ENCODE measurements at regions not wholly inside any gene's neighbourhood (a gene's known extent, or its start where the extent isn't known, plus 50 kb on each side); places are given as distances from the start of the nearest gene placed in this dataset.
A peak's percentile ranks its signal among the peaks of the same experiment; 100 is the strongest.

DNA sequence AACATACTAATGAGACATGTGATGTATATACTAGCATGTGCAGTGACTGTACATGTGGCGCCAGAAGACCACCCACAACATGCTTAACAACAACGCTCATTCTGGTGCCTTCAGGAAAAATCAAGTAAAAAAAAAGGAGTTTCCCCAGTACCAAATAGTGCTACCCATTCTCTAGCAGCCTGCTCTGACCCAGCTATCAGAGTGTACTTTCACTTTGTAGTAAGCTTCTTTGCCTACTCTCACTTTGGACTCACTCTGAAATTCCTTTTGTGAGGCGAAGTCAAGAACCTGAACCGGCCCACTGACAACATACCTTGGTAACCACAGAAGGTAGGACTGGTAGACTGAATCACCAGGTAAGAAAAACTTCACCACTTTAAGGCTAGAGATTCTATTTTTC lies 1100.0 kb downstream of the GRIK2 start:
- Histone ChIP-seq H2BK120ac (ENCODE audit: low read depth, low read length) (no peak overlapping the region), H2AFZ (ENCODE audit: low read depth, low read length) (no peak overlapping the region), H3K36me3 (ENCODE audit: control insufficient read depth in 1 of 2, insufficient read depth in 2 of 2, low read depth in 1 of 2, low read length in 2 of 2) (no peaks in the 10 kb centered on the region), H3K4me2 (ENCODE audit: low read length, poor library complexity, severe bottlenecking) (no peak overlapping the region), H3K9ac (ENCODE audit: low read length) (no peak overlapping the region), H2AK5ac (ENCODE audit: low read length, severe bottlenecking) (no peak overlapping the region), H3K23ac (ENCODE audit: low read length in 2 of 2) (no peak overlapping the region), H3K9me3 (ENCODE audit: control insufficient read depth, low read length) (peaks cover 6% of the 10 kb centered on the region), H3K14ac (ENCODE audit: low read length in 2 of 2) (no peak overlapping the region), H3K18ac (ENCODE audit: low read depth in 1 of 2, low read length in 2 of 2) (no peak overlapping the region), H4K8ac (ENCODE audit: low read length) (no peak overlapping the region), H3K4me3 (ENCODE audit: insufficient read depth in 1 of 2, low read depth in 1 of 2, low read length in 2 of 2) (no peak overlapping the region), H3K27ac (ENCODE audit: low read length, poor library complexity, severe bottlenecking) (no peak overlapping the region), H3K79me1 (replicated peaks; ENCODE audit: low read length, poor library complexity, severe bottlenecking) (no peaks in the 10 kb centered on the region), H2BK15ac (ENCODE audit: low read depth, poor library complexity, severe bottlenecking) (no peak overlapping the region), H3K4me1 (ENCODE audit: control insufficient read depth, insufficient read depth, low read depth, low read length) (no peaks in the 10 kb centered on the region), H4K91ac (ENCODE audit: low read length) (no peak overlapping the region), H2BK12ac (ENCODE audit: low read length in 2 of 2) (no peak overlapping the region), H2BK5ac (ENCODE audit: low read depth, low read length, poor library complexity, severe bottlenecking) (no peak overlapping the region), H3K4ac (ENCODE audit: low read depth in 1 of 2, low read length in 2 of 2) (no peak overlapping the region), H3K27me3 (ENCODE audit: control insufficient read depth in 1 of 2, insufficient read depth in 1 of 2, low read length in 2 of 2) (no peaks in the 10 kb centered on the region)
- 96% methylated on average over 4 of the region's 4 CpGs for WGBS
- no peak for DNase-seq

DNA sequence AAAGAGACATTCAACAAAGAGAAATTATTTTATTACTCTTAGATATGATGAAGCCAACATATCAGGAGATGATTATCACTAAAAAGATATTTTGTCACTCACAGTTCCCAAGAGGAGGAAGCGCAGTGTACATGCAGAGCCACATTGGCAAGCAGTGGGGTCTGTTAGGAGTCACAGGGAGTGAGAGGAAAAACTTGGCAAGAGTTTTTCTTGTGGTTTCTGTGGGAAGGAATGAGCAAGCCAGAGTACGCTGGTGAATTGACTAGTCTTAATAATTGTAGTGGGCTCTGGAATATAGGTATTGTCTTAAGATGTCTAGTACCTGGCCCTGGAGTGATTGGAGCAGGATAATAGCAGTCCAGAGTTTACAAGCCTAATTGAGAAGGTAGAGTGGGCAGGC lies 1095.2 kb downstream of the GRIK2 start:
- H2AK5ac ChIP-seq (ENCODE audit: low read length, severe bottlenecking), result no peak overlapping the region
- H3K27me3 ChIP-seq (ENCODE audit: control insufficient read depth in 1 of 2, insufficient read depth in 1 of 2, low read length in 2 of 2), result no peaks in the 10 kb centered on the region
- WGBS, result 74% methylated on average over 2 of the region's 2 CpGs

DNA sequence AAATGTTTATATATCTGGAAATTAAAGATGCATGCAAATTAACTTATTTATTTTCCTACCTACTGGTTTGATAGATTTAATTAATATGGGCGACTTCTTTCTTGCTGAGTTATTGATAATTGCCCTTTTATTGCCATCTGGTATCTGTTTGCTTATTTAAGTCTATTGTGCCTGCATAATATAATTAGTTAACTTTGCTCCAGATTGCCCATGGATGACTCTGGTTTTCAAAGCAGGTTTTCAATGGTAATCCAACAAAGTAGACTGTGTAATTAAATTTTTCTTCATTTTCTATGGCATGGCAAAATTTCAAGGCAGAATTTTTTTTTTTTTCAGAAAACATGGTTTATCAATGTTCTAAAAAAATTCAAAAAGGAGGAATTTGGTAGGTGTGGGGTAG lies 1092.0 kb downstream of the GRIK2 start:
- H2AFZ ChIP-seq (ENCODE audit: low read depth, low read length), result no peak overlapping the region
- WGBS, result no CpG with 5 or more reads among the region's 1 CpG
- H2BK15ac ChIP-seq (ENCODE audit: low read depth, poor library complexity, severe bottlenecking), result no peak overlapping the region

More for the DNA sequence above, 1095.2 kb downstream of the GRIK2 start:
- Histone ChIP-seq H2BK12ac (ENCODE audit: low read length in 2 of 2) (no peak overlapping the region), H3K18ac (ENCODE audit: low read depth in 1 of 2, low read length in 2 of 2) (no peak overlapping the region), H3K4me3 (ENCODE audit: insufficient read depth in 1 of 2, low read depth in 1 of 2, low read length in 2 of 2) (no peak overlapping the region), H4K91ac (ENCODE audit: low read length) (no peak overlapping the region), H3K4me2 (ENCODE audit: low read length, poor library complexity, severe bottlenecking) (no peak overlapping the region), H4K8ac (ENCODE audit: low read length) (no peak overlapping the region), H3K23ac (ENCODE audit: low read length in 2 of 2) (no peak overlapping the region), H3K79me1 (replicated peaks; ENCODE audit: low read length, poor library complexity, severe bottlenecking) (no peaks in the 10 kb centered on the region), H2AFZ (ENCODE audit: low read depth, low read length) (no peak overlapping the region), H3K36me3 (ENCODE audit: control insufficient read depth in 1 of 2, insufficient read depth in 2 of 2, low read depth in 1 of 2, low read length in 2 of 2) (no peaks in the 10 kb centered on the region), H2BK120ac (ENCODE audit: low read depth, low read length) (no peak overlapping the region), H3K4ac (ENCODE audit: low read depth in 1 of 2, low read length in 2 of 2) (no peak overlapping the region), H3K14ac (ENCODE audit: low read length in 2 of 2) (no peak overlapping the region), H3K27ac (ENCODE audit: low read length, poor library complexity, severe bottlenecking) (no peak overlapping the region), H2BK15ac (ENCODE audit: low read depth, poor library complexity, severe bottlenecking) (no peak overlapping the region), H3K4me1 (ENCODE audit: control insufficient read depth, insufficient read depth, low read depth, low read length) (no peaks in the 10 kb centered on the region), H3K9ac (ENCODE audit: low read length) (no peak overlapping the region), H2BK5ac (ENCODE audit: low read depth, low read length, poor library complexity, severe bottlenecking) (no peak overlapping the region), H3K9me3 (ENCODE audit: control insufficient read depth, low read length) (peaks cover 3% of the 10 kb centered on the region)
- peak; percentile 36 for DNase-seq

DNA sequence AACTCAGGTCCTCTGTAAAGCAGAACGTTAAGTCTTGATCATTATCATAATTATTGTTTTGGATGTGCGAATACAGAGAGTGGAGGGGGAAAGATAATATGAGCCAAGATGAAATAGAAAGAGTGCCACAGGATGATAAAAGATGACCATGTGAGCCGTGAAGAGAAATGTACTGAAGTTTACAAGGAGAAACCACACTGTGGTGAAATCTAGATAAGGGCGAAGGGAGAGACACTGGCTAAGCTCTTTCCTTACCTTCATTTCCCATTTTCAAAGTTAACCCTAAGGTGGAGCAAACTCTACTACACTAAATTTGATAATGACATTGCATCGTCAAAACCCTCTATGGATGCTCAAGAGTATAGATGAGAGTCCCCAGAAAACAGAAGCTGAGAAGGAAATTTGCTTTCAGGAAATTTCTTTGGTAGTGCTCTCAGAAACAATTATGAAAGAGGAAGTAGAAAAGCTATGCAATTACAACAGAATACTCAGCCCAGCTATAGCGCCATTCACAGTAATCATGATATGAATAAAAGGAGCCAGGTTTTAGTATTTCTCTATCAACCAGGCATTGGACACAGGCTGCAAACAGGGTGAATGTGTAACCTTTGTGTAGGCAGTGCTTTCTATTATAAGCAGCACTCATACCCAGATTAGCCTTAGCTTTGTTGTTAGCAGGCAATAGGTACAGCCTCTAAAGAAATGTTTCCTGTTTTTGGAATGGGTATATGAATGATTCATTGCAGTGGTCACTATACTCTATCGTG lies 1080.7 kb downstream of the GRIK2 start:
- Histone ChIP-seq H3K4ac (ENCODE audit: low read depth in 1 of 2, low read length in 2 of 2) (no peak overlapping the region), H3K36me3 (ENCODE audit: control insufficient read depth in 1 of 2, insufficient read depth in 2 of 2, low read depth in 1 of 2, low read length in 2 of 2) (no peaks in the 10 kb centered on the region)
- 81% methylated on average over 5 of the region's 7 CpGs for WGBS

More for the DNA sequence above, 1092.0 kb downstream of the GRIK2 start:
- Histone ChIP-seq H3K79me1 (replicated peaks; ENCODE audit: low read length, poor library complexity, severe bottlenecking) (no peaks in the 10 kb centered on the region), H2BK12ac (ENCODE audit: low read length in 2 of 2) (no peak overlapping the region), H2BK5ac (ENCODE audit: low read depth, low read length, poor library complexity, severe bottlenecking) (no peak overlapping the region), H4K91ac (ENCODE audit: low read length) (no peak overlapping the region), H2AK5ac (ENCODE audit: low read length, severe bottlenecking) (no peak overlapping the region), H3K14ac (ENCODE audit: low read length in 2 of 2) (no peak overlapping the region), H3K4me3 (ENCODE audit: insufficient read depth in 1 of 2, low read depth in 1 of 2, low read length in 2 of 2) (no peak overlapping the region), H3K9ac (ENCODE audit: low read length) (no peak overlapping the region), H2BK120ac (ENCODE audit: low read depth, low read length) (no peak overlapping the region), H3K4ac (ENCODE audit: low read depth in 1 of 2, low read length in 2 of 2) (no peak overlapping the region), H3K36me3 (ENCODE audit: control insufficient read depth in 1 of 2, insufficient read depth in 2 of 2, low read depth in 1 of 2, low read length in 2 of 2) (no peaks in the 10 kb centered on the region), H3K27me3 (ENCODE audit: control insufficient read depth in 1 of 2, insufficient read depth in 1 of 2, low read length in 2 of 2) (no peaks in the 10 kb centered on the region), H3K4me2 (ENCODE audit: low read length, poor library complexity, severe bottlenecking) (no peak overlapping the region), H3K27ac (ENCODE audit: low read length, poor library complexity, severe bottlenecking) (no peak overlapping the region), H3K18ac (ENCODE audit: low read depth in 1 of 2, low read length in 2 of 2) (no peak overlapping the region), H3K4me1 (ENCODE audit: control insufficient read depth, insufficient read depth, low read depth, low read length) (no peaks in the 10 kb centered on the region), H4K8ac (ENCODE audit: low read length) (no peak overlapping the region), H3K23ac (ENCODE audit: low read length in 2 of 2) (no peak overlapping the region), H3K9me3 (ENCODE audit: control insufficient read depth, low read length) (peaks cover 3% of the 10 kb centered on the region)
- DNase-seq, result no peak

More for the DNA sequence above, 1080.7 kb downstream of the GRIK2 start:
- H4K8ac ChIP-seq (ENCODE audit: low read length), result no peak overlapping the region
- H3K14ac ChIP-seq (ENCODE audit: low read length in 2 of 2), result peak overlapping the region in 1 of 2 experiments; percentile 35
- H3K9ac ChIP-seq (ENCODE audit: low read length), result no peak overlapping the region
- DNase-seq, result no peak
- no peak overlapping the region for H2BK12ac ChIP-seq (ENCODE audit: low read length in 2 of 2)
- no peak overlapping the region for H2BK15ac ChIP-seq (ENCODE audit: low read depth, poor library complexity, severe bottlenecking)
- no peak overlapping the region for H3K27ac ChIP-seq (ENCODE audit: low read length, poor library complexity, severe bottlenecking)
- peaks cover 12% of the 10 kb centered on the region for H3K9me3 ChIP-seq (ENCODE audit: control insufficient read depth, low read length)
- H3K4me1 ChIP-seq (ENCODE audit: control insufficient read depth, insufficient read depth, low read depth, low read length), result no peaks in the 10 kb centered on the region
- H2BK120ac ChIP-seq (ENCODE audit: low read depth, low read length), result no peak overlapping the region
- H2AK5ac ChIP-seq (ENCODE audit: low read length, severe bottlenecking), result no peak overlapping the region
- no peaks in the 10 kb centered on the region for H3K27me3 ChIP-seq (ENCODE audit: control insufficient read depth in 1 of 2, insufficient read depth in 1 of 2, low read length in 2 of 2)
- no peak overlapping the region for H3K23ac ChIP-seq (ENCODE audit: low read length in 2 of 2)
- H2BK5ac ChIP-seq (ENCODE audit: low read depth, low read length, poor library complexity, severe bottlenecking), result no peak overlapping the region
- H3K4me3 ChIP-seq (ENCODE audit: insufficient read depth in 1 of 2, low read depth in 1 of 2, low read length in 2 of 2), result no peak overlapping the region
- no peak overlapping the region for H2AFZ ChIP-seq (ENCODE audit: low read depth, low read length)
- no peak overlapping the region for H3K4me2 ChIP-seq (ENCODE audit: low read length, poor library complexity, severe bottlenecking)
- no peaks in the 10 kb centered on the region for H3K79me1 ChIP-seq (replicated peaks; ENCODE audit: low read length, poor library complexity, severe bottlenecking)
- H4K91ac ChIP-seq (ENCODE audit: low read length), result no peak overlapping the region
- no peak overlapping the region for H3K18ac ChIP-seq (ENCODE audit: low read depth in 1 of 2, low read length in 2 of 2)

Measured in mesenchymal stem cell (in vitro differentiated cells and primary cell).